Activated T-cell treated with anti-CD3 and anti-CD28 coated beads, Interleukin-2, amount 50 U/mL, for 4 hours (primary cell): ENCODE measurements at regions not wholly inside any gene's neighbourhood (a gene's known extent, or its start where the extent isn't known, plus 50 kb on each side); places are given as distances from the start of the nearest gene placed in this dataset.

ENCODE experiments used
- ATAC-seq, 2 donors: fragments of 200-7000 bp; cut with Tn5 transposase; one replicate each; pipeline ENCODE4 v1.10.0; 2021
- DNase-seq: peaks from one replicate; pipeline ENCODE4 v3.0.0-alpha.2; 2020
- H3K27me3 Mint-ChIP-seq: one replicate; pipeline ENCODE4 v1.8.0; 2021; ENCODE audit warnings: low read depth, mixed read lengths
- H3K36me3 Mint-ChIP-seq: one replicate; pipeline ENCODE4 v1.8.0; 2022; ENCODE audit warnings: mixed read lengths; ENCODE audit not compliant: insufficient read depth
- H3K4me1 Mint-ChIP-seq: one replicate; pipeline ENCODE4 v1.8.0; 2021; ENCODE audit warnings: low read depth, mixed read lengths
- H3K4me3 Mint-ChIP-seq: one replicate; pipeline ENCODE4 v1.8.0; 2021; ENCODE audit warnings: mild to moderate bottlenecking, moderate library complexity, mixed read lengths
- H3K9me3 Mint-ChIP-seq: one replicate; pipeline ENCODE4 v1.8.0; 2021; ENCODE audit warnings: mixed read lengths

GRCh38 chr3:110389005-110389404 is 682.6 kb upstream of the NECTIN3 start:
- DNase-seq (no peak), ATAC-seq (no peak)
- H3K36me3 Mint-ChIP-seq, result no peaks in the 10 kb centered on the region
- H3K4me1 Mint-ChIP-seq, result no peaks in the 10 kb centered on the region
- no peak overlapping the region for H3K4me3 Mint-ChIP-seq
- no peaks in the 10 kb centered on the region for H3K9me3 Mint-ChIP-seq
- no peaks in the 10 kb centered on the region for H3K27me3 Mint-ChIP-seq

- Mint-ChIP-seq H3K27me3 (no peaks in the 10 kb centered on the region), H3K4me3 (no peak overlapping the region), H3K36me3 (no peaks in the 10 kb centered on the region), H3K9me3 (no peaks in the 10 kb centered on the region), H3K4me1 (no peaks in the 10 kb centered on the region)
- DNase-seq (no peak), ATAC-seq (no peak)
Measured at GRCh38 chr3:110390372-110390771, 681.2 kb upstream of the NECTIN3 start.

GRCh38 chr3:110391042-110391441 is 680.6 kb upstream of the NECTIN3 start:
- H3K36me3 Mint-ChIP-seq, result no peaks in the 10 kb centered on the region
- H3K4me3 Mint-ChIP-seq, result no peak overlapping the region
- ATAC-seq (no peak), DNase-seq (no peak)
- H3K9me3 Mint-ChIP-seq, result no peaks in the 10 kb centered on the region
- H3K27me3 Mint-ChIP-seq, result no peaks in the 10 kb centered on the region
- H3K4me1 Mint-ChIP-seq, result no peaks in the 10 kb centered on the region

GRCh38 chr3:110391640-110392395 is 679.8 kb upstream of the NECTIN3 start:
- DNase-seq (no peak), ATAC-seq (no peak)
- H3K4me3 Mint-ChIP-seq, result no peak overlapping the region
- no peaks in the 10 kb centered on the region for H3K9me3 Mint-ChIP-seq
- no peaks in the 10 kb centered on the region for H3K36me3 Mint-ChIP-seq
- no peaks in the 10 kb centered on the region for H3K27me3 Mint-ChIP-seq
- no peaks in the 10 kb centered on the region for H3K4me1 Mint-ChIP-seq

GRCh38 chr3:110393941-110394340 is 677.7 kb upstream of the NECTIN3 start:
- Mint-ChIP-seq H3K4me1 (no peaks in the 10 kb centered on the region), H3K9me3 (no peaks in the 10 kb centered on the region), H3K36me3 (no peaks in the 10 kb centered on the region), H3K4me3 (no peak overlapping the region), H3K27me3 (no peaks in the 10 kb centered on the region)
- DNase-seq, result no peak
- no peak for ATAC-seq

- Mint-ChIP-seq H3K4me3 (no peak overlapping the region), H3K4me1 (no peaks in the 10 kb centered on the region), H3K36me3 (no peaks in the 10 kb centered on the region), H3K9me3 (peaks cover 12% of the 10 kb centered on the region), H3K27me3 (no peaks in the 10 kb centered on the region)
- DNase-seq, result no peak
- no peak for ATAC-seq
Measured at GRCh38 chr3:110397115-110397514, 674.5 kb upstream of the NECTIN3 start.

GRCh38 chr3:110400315-110400714 is 671.3 kb upstream of the NECTIN3 start:
- H3K27me3 Mint-ChIP-seq, result no peaks in the 10 kb centered on the region
- no peaks in the 10 kb centered on the region for H3K4me1 Mint-ChIP-seq
- DNase-seq (no peak), ATAC-seq (no peak)
- H3K9me3 Mint-ChIP-seq, result peaks cover 12% of the 10 kb centered on the region
- no peaks in the 10 kb centered on the region for H3K36me3 Mint-ChIP-seq
- H3K4me3 Mint-ChIP-seq, result no peak overlapping the region

- DNase-seq (no peak), ATAC-seq (no peak)
- H3K9me3 Mint-ChIP-seq, result peaks cover 4% of the 10 kb centered on the region
- no peak overlapping the region for H3K4me3 Mint-ChIP-seq
- no peaks in the 10 kb centered on the region for H3K36me3 Mint-ChIP-seq
- no peaks in the 10 kb centered on the region for H3K27me3 Mint-ChIP-seq
- no peaks in the 10 kb centered on the region for H3K4me1 Mint-ChIP-seq
Measured at GRCh38 chr3:110405830-110406585, 665.6 kb upstream of the NECTIN3 start.

GRCh38 chr3:110413266-110413665 is 658.4 kb upstream of the NECTIN3 start:
- ATAC-seq, result no peak

GRCh38 chr3:110413807-110414748 is 657.5 kb upstream of the NECTIN3 start:
- no peaks in the 10 kb centered on the region for H3K27me3 Mint-ChIP-seq
- H3K36me3 Mint-ChIP-seq, result no peaks in the 10 kb centered on the region
- no peaks in the 10 kb centered on the region for H3K9me3 Mint-ChIP-seq
- H3K4me3 Mint-ChIP-seq, result no peak overlapping the region
- no peaks in the 10 kb centered on the region for H3K4me1 Mint-ChIP-seq
- ATAC-seq (no peak), DNase-seq (no peak)

More at GRCh38 chr3:110413266-110413665, 658.4 kb upstream of the NECTIN3 start:
- Mint-ChIP-seq H3K4me1 (no peaks in the 10 kb centered on the region), H3K9me3 (no peaks in the 10 kb centered on the region), H3K27me3 (no peaks in the 10 kb centered on the region), H3K36me3 (no peaks in the 10 kb centered on the region), H3K4me3 (no peak overlapping the region)
- DNase-seq, result no peak

GRCh38 chr3:110414855-110415254 is 656.8 kb upstream of the NECTIN3 start:
- no peak for DNase-seq
- Mint-ChIP-seq H3K4me3 (no peak overlapping the region), H3K4me1 (no peaks in the 10 kb centered on the region), H3K27me3 (no peaks in the 10 kb centered on the region), H3K9me3 (no peaks in the 10 kb centered on the region), H3K36me3 (no peaks in the 10 kb centered on the region)
- no peak for ATAC-seq

- H3K4me3 Mint-ChIP-seq, result no peak overlapping the region
- H3K36me3 Mint-ChIP-seq, result no peaks in the 10 kb centered on the region
- DNase-seq (no peak), ATAC-seq (no peak)
- H3K9me3 Mint-ChIP-seq, result no peaks in the 10 kb centered on the region
- no peaks in the 10 kb centered on the region for H3K27me3 Mint-ChIP-seq
- H3K4me1 Mint-ChIP-seq, result no peaks in the 10 kb centered on the region
Measured at GRCh38 chr3:110419096-110419495, 652.5 kb upstream of the NECTIN3 start.

- no peaks in the 10 kb centered on the region for H3K36me3 Mint-ChIP-seq
- no peak for DNase-seq
- no peak for ATAC-seq
- no peaks in the 10 kb centered on the region for H3K4me1 Mint-ChIP-seq
- H3K27me3 Mint-ChIP-seq, result no peaks in the 10 kb centered on the region
- H3K4me3 Mint-ChIP-seq, result no peak overlapping the region
- no peaks in the 10 kb centered on the region for H3K9me3 Mint-ChIP-seq
Measured at GRCh38 chr3:110419601-110420000, 652.0 kb upstream of the NECTIN3 start.

- no peaks in the 10 kb centered on the region for H3K27me3 Mint-ChIP-seq
- no peaks in the 10 kb centered on the region for H3K9me3 Mint-ChIP-seq
- no peak for ATAC-seq
- no peak overlapping the region for H3K4me3 Mint-ChIP-seq
- H3K4me1 Mint-ChIP-seq, result no peaks in the 10 kb centered on the region
- no peak for DNase-seq
- no peaks in the 10 kb centered on the region for H3K36me3 Mint-ChIP-seq
Measured at GRCh38 chr3:110420158-110420641, 651.4 kb upstream of the NECTIN3 start.
